ENCODE measurements at regions not wholly inside any gene's neighbourhood (a gene's known extent, or its start where the extent isn't known, plus 50 kb on each side); places are given as distances from the start of the nearest gene placed in this dataset.
"Not testable (repeated sequence)": the region's sequence is repeated elsewhere in the genome, so short reads cannot be mapped to it uniquely, and the experiment has no call there.

- not testable (repeated sequence) for DNase-seq (ENCODE audit: low spot score)
Measured at GRCh38 chr2:111366641-111367029, 245.9 kb downstream of the BCL2L11 start.

DNA sequence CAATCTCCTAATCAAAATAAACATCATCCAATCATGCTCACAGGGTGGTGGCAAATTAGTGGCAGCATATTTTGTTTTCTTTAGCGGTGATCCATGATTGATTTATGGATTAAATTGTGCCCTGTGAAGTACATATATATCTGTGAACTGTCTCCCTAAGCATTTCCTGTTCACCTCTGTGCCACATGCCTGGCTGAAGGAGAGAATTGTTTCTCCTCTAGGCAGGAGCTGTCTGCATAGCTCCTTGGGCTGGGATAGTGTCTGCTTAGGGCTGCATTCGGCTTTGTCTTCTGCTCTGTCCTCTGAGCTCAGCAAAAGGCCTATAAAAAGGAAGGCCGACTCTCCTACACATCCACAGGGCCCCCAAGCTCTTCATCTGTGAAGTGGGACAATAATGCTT lies 246.4 kb downstream of the BCL2L11 start:
- DNase-seq (ENCODE audit: low spot score): not testable (repeated sequence)

GRCh38 chr2:111367871-111368270 lies 247.2 kb downstream of the BCL2L11 start:
- not testable (repeated sequence) for DNase-seq (ENCODE audit: low spot score)

DNA sequence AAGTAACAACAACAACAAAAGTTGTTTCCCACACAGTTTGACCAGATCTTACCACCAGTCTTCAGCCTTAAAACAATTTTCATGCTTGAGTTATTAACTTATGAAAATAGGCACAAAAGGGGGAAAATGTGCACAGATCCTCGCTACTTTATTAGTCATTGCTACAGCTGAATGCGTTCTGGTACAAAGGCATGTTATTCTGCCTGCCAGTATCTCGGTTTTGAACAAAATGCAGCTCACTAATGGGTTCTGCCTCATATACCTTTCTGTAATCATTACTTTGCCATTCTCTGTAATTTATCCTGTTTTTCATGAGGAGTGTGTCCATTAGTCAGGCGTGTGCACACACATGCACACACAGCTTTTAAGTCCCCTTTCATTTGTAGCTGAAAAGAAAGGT lies 247.6 kb downstream of the BCL2L11 start:
- DNase-seq (ENCODE audit: low spot score): not testable (repeated sequence)

GRCh38 chr2:111373060-111373459 lies 252.3 kb downstream of the BCL2L11 start:
- not testable (repeated sequence) for DNase-seq (ENCODE audit: low spot score)

GRCh38 chr2:111373989-111374388 lies 253.3 kb downstream of the BCL2L11 start:
- DNase-seq (ENCODE audit: low spot score): not testable (repeated sequence)

DNA sequence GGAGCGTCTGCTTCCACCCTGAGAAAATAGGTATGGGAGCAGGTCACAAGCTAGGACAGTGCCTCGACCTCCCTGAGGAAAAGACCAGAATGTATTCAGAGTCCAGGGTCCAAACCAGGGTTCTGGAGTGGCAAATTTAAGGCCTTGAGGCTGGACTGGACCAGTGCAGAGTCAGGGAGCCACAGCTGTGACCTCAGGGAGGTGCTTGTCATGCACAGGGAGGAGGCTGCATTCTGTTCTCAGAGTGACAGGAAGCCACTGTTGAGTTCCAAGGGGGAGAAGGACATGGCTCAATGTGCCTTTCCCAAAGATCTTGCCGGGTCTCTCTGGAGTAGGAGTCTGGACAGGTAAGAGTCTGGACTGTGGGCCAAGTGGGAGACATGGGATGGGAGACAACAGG lies 254.0 kb downstream of the BCL2L11 start:
- not testable (repeated sequence) for DNase-seq (ENCODE audit: low spot score)

- not testable (repeated sequence) for DNase-seq (ENCODE audit: low spot score)
Measured at GRCh38 chr2:111375320-111375883, 254.7 kb downstream of the BCL2L11 start.

DNA sequence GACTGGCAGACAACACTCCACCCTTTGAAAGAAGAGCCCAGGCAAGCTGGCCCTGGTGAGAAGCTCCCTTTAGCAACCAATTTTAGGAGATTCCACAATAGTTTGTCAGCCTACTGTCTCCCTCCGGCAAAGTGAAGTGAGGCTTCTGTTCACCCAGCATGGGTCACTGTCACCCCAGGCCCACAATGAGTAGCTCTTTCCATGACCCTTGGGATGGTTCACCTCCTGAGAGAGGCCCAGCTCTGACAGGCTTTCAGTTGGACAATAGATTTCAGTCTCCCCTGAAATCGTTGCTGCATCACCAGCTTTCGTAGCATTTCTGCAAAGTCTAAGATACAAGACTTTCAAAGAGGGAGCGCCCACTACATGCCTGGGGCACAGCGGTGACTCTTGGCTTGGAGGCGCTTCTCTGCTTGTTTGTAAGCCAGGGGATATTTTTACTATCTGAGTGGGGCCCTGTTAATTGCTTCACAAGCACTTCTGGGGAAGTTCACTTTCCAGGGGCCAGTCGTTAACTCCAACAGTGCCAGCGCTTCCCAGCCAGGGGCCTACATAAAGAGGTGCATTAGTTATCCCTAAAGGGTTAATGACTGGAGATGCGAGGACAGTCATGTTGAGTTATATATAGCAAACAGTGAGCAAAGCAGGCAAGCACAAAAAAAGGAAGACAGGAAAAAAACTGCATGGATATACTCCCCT lies 255.7 kb downstream of the BCL2L11 start:
- DNase-seq (ENCODE audit: low spot score): not testable (repeated sequence)

DNA sequence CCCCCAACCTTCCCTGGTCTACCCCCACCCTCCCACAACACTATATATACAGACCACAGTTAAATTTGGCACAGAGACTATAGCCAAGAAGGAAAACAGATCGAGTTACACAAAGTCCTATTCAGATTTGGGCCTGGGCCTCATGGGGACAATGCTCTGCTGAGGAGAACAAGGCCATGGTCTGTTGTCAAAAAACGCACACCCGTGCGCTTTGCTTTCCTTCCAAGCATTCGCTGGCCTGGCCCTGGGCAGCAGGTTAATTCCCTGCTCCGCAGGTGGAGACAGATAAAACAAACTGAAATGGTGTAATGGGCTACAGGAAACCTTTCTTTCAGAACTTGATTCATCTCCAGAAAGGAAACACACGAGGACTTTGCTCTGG lies 256.2 kb downstream of the BCL2L11 start:
- peak; percentile 16 for DNase-seq (ENCODE audit: low spot score)

GRCh38 chr2:111377386-111377959 lies 256.8 kb downstream of the BCL2L11 start:
- DNase-seq (ENCODE audit: low spot score): not testable (repeated sequence)

- DNase-seq (ENCODE audit: low spot score): not testable (repeated sequence)
Measured at GRCh38 chr2:111378348-111378747, 257.6 kb downstream of the BCL2L11 start.

GRCh38 chr2:111380733-111381439 lies 260.2 kb downstream of the BCL2L11 start:
- DNase-seq (ENCODE audit: low spot score): not testable (repeated sequence)

GRCh38 chr2:111381530-111382306 lies 261.0 kb downstream of the BCL2L11 start:
- DNase-seq (ENCODE audit: low spot score): not testable (repeated sequence)

DNA sequence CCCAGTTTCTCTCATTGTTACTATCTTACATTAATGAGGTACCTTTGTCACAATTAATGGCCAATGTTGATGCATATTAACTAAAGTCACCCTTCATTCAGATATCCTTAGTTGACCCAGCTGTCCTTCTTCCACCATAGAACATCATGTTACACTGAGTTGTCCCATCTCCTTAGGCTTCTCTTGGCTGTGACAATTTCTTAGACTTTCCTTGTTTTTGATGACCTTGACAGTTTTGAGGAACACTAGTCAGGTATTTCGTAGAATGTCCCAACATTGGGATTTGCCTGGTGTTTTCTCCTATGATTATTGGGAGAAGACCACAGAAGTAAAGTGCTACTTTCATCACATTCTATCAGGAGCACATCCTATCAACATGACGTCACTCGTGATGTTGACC lies 261.8 kb downstream of the BCL2L11 start:
- not testable (repeated sequence) for DNase-seq (ENCODE audit: low spot score)

GRCh38 chr2:111383311-111383710 lies 262.6 kb downstream of the BCL2L11 start:
- DNase-seq (ENCODE audit: low spot score): not testable (repeated sequence)

DNA sequence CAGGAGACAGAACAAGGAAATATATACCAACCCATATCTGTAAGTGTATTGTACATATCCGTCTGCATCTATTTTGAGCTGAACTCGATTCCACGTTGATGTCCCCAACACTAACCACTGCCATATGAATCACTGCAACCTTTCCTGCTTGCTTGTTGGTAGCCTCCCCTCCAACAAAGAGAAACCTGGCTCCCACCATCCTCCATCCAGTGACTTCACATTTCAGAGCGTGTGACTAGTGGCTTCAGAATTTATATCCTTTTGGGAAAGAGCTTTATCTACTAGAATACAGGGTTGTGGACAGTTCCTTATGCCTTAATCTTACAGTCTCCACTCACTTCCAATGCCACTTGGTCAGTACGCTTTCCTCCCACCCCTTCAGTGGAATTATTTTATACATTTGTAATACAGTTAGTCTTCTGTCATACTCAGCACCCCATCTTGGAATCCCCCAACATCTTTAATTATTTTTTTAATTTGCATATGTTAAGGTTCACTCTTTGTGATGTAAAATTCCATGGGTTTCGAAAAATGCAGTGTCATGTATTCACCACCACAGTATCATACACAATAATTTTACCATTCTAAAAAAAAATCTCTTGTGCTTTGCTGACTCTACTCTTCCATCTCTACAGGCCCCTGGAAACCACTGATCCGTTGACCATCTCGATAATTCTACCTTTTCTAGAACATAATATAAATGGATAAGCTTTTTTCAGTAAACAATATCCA lies 264.7 kb downstream of the BCL2L11 start:
- DNase-seq (ENCODE audit: low spot score): not testable (repeated sequence)

DNA sequence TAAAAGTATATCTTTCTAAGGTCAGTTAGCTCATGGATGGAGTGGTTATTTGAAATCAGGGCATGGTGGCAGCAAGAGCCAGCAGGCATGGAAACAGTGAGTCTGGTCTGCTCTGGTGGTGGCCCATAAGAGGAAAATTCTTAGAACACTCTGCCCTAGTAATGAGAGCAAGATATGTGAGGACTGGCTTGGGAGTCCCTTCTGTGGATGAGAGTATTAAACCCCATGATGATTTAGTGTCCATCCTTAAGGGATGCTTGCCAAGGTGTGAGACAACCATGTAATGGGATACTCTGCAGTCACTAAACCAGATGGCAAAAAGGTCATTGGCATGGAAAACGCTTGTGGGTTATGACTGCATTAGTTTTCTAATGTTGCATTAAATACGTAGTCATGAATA lies 269.9 kb downstream of the BCL2L11 start:
- not testable (repeated sequence) for DNase-seq (ENCODE audit: low spot score)

GRCh38 chr2:111395350-111396128 lies 274.8 kb downstream of the BCL2L11 start:
- not testable (repeated sequence) for DNase-seq (ENCODE audit: low spot score)

DNA sequence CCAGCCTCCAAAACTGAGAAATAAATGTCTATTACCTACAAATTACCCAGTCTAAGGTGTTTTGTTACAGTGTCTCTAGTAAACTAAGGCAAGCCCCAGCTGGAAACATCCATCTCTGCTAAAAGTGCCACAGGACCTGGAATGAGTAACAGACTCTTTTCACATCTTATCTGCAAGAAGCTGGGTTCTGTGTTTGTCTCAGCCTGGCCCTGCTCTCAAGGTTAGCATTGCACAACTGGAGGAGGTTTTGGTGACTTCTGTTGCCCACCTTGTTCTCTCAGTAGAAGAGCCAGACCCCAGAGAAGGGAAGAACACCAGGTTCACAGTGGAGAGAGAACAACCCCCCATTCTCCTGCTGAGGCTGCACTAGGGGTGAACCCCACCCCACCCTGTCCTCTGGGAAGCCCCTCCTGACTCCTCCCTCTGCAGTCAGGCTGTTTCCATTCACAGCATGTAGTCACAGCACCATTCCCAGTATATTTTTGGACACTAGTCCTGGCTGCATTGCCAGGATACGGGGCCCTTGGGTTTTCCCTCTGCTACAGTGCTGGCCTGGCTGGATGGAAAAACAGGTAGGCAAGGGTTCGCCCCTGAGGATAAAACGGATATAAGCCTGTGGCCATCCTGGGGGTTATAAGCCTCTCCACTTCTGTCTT lies 280.0 kb downstream of the BCL2L11 start:
- not testable (repeated sequence) for DNase-seq (ENCODE audit: low spot score)
